ENCODE measurements at regions not wholly inside any gene's neighbourhood (a gene's known extent, or its start where the extent isn't known, plus 50 kb on each side); places are given as distances from the start of the nearest gene placed in this dataset.
A peak's percentile ranks its signal among the peaks of the same experiment; 100 is the strongest.

- Histone ChIP-seq H3K36me3 (no peaks in the 10 kb centered on the region), H3K27me3 (replicated peaks; ENCODE audit: insufficient read depth) (no peaks in the 10 kb centered on the region), H3K9me3 (no peaks in the 10 kb centered on the region), H3K4me3 (no peak overlapping the region), H3K4me1 (ENCODE audit: control insufficient read depth in 1 of 2, low read depth in 2 of 2) (peaks cover 12% of the 10 kb centered on the region in 2 donors), H3K27ac (peak overlapping the region in 1 of 2 donors; percentile 2)
- DNase-seq (ENCODE audit: low spot score) (no peak), ATAC-seq (ENCODE audit: insufficient number of reproducible peaks, low FRiP score, low read depth) (no peak)
- TF ChIP-seq, protein P1, sequence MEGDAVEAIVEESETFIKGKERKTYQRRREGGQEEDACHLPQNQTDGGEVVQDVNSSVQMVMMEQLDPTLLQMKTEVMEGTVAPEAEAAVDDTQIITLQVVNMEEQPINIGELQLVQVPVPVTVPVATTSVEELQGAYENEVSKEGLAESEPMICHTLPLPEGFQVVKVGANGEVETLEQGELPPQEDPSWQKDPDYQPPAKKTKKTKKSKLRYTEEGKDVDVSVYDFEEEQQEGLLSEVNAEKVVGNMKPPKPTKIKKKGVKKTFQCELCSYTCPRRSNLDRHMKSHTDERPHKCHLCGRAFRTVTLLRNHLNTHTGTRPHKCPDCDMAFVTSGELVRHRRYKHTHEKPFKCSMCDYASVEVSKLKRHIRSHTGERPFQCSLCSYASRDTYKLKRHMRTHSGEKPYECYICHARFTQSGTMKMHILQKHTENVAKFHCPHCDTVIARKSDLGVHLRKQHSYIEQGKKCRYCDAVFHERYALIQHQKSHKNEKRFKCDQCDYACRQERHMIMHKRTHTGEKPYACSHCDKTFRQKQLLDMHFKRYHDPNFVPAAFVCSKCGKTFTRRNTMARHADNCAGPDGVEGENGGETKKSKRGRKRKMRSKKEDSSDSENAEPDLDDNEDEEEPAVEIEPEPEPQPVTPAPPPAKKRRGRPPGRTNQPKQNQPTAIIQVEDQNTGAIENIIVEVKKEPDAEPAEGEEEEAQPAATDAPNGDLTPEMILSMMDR (IDR thresholded peaks at IDR 0.05): no peak
These were observed 402.5 kb downstream of the TMEM135 start for GRCh38 chr11:87440076-87440770.

- H3K4me3 ChIP-seq: no peak overlapping the region
- ATAC-seq (ENCODE audit: insufficient number of reproducible peaks, low FRiP score, low read depth) (no peak), DNase-seq (ENCODE audit: low spot score) (no peak)
- no peak overlapping the region for H3K27ac ChIP-seq
- H3K4me1 ChIP-seq (ENCODE audit: control insufficient read depth in 1 of 2, low read depth in 2 of 2): peaks cover 12% of the 10 kb centered on the region in 2 donors
- no peaks in the 10 kb centered on the region for H3K36me3 ChIP-seq
- TF ChIP-seq, protein P1 (IDR thresholded peaks at IDR 0.05): no peak
- H3K9me3 ChIP-seq: no peaks in the 10 kb centered on the region
- H3K27me3 ChIP-seq (replicated peaks; ENCODE audit: insufficient read depth): no peaks in the 10 kb centered on the region
These were observed 400.7 kb downstream of the TMEM135 start for GRCh38 chr11:87438416-87438815.

- no peak for DNase-seq (ENCODE audit: low spot score)
- H3K4me1 ChIP-seq (ENCODE audit: control insufficient read depth in 1 of 2, low read depth in 2 of 2): peaks cover 12% of the 10 kb centered on the region in 2 donors
- no peaks in the 10 kb centered on the region for H3K9me3 ChIP-seq
- TF ChIP-seq, protein P1 (IDR thresholded peaks at IDR 0.05): no peak
- no peak overlapping the region for H3K27ac ChIP-seq
- no peak overlapping the region for H3K4me3 ChIP-seq
- H3K36me3 ChIP-seq: no peaks in the 10 kb centered on the region
- H3K27me3 ChIP-seq (replicated peaks; ENCODE audit: insufficient read depth): no peaks in the 10 kb centered on the region
- no peak for ATAC-seq (ENCODE audit: insufficient number of reproducible peaks, low FRiP score, low read depth)
These were observed 400.1 kb downstream of the TMEM135 start for GRCh38 chr11:87437844-87438223.

- ATAC-seq (ENCODE audit: insufficient number of reproducible peaks, low FRiP score, low read depth): no peak
- Histone ChIP-seq H3K4me1 (ENCODE audit: control insufficient read depth in 1 of 2, low read depth in 2 of 2) (peaks cover 12 to 14% of the 10 kb centered on the region in 2 donors), H3K27me3 (replicated peaks; ENCODE audit: insufficient read depth) (no peaks in the 10 kb centered on the region), H3K4me3 (no peak overlapping the region), H3K9me3 (no peaks in the 10 kb centered on the region), H3K27ac (no peak overlapping the region), H3K36me3 (no peaks in the 10 kb centered on the region)
- no peak for DNase-seq (ENCODE audit: low spot score)
- TF ChIP-seq, protein P1 (IDR thresholded peaks at IDR 0.05): no peak
These were observed 399.6 kb downstream of the TMEM135 start for GRCh38 chr11:87437133-87437843.

GRCh38 chr11:87432022-87432421 lies 394.3 kb downstream of the TMEM135 start:
- Histone ChIP-seq H3K27me3 (replicated peaks; ENCODE audit: insufficient read depth) (no peaks in the 10 kb centered on the region), H3K4me1 (ENCODE audit: control insufficient read depth in 1 of 2, low read depth in 2 of 2) (peaks cover 0 to 10% of the 10 kb centered on the region in 2 donors), H3K27ac (peak overlapping the region in 1 of 2 donors; percentile 5), H3K4me3 (no peak overlapping the region), H3K9me3 (no peaks in the 10 kb centered on the region), H3K36me3 (no peaks in the 10 kb centered on the region)
- ATAC-seq (ENCODE audit: insufficient number of reproducible peaks, low FRiP score, low read depth) (no peak), DNase-seq (ENCODE audit: low spot score) (no peak)
- TF ChIP-seq, protein P1 (IDR thresholded peaks at IDR 0.05): no peak
